ENCODE measurements at regions not wholly inside any gene's neighbourhood (a gene's known extent, or its start where the extent isn't known, plus 50 kb on each side); places are given as distances from the start of the nearest gene placed in this dataset.
"Not testable (repeated sequence)": the region's sequence is repeated elsewhere in the genome, so short reads cannot be mapped to it uniquely, and the experiment has no call there.

DNA sequence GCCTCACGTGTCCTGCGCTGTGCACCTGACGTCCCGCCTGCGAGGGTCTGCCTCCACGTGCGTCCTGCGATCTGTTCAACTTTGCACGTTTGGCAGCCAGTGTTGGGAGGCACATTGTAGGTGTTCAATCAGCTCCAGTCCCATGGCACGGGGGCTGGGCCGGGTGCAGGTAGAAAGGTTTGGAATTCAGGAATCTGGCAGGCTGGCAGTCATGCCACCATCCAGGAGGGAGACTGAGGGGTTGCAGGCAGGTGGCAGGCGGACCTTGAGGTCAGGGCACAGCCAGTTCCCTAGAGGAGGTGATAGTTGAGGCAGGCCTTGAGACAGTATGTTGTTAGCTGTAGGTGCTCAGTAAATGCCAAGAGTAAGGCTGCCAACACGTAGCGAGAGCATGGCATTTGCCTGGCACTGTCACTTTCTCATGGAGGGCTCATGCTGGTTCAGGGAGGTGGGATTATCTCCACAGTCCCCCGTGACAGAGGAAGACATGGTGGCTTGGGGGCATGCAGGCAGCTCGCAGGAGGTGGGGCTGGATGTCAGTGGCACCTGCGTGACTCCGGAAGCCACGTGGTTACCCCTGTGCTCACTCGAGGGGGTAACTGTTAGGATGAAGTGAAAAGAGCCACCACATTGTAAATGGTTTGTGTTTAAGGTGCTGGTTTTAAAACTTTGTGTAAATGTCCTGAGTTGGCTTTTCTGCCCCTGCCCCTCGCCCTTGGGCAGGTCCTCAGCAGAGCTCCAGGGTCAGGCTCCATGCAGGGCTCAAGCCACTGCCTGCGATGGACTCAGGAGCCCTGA is 111.8 kb upstream of the FRMD1 start:
- POLR2A ChIA-PET, result no interaction called here
- TF ChIP-seq, protein P1, sequence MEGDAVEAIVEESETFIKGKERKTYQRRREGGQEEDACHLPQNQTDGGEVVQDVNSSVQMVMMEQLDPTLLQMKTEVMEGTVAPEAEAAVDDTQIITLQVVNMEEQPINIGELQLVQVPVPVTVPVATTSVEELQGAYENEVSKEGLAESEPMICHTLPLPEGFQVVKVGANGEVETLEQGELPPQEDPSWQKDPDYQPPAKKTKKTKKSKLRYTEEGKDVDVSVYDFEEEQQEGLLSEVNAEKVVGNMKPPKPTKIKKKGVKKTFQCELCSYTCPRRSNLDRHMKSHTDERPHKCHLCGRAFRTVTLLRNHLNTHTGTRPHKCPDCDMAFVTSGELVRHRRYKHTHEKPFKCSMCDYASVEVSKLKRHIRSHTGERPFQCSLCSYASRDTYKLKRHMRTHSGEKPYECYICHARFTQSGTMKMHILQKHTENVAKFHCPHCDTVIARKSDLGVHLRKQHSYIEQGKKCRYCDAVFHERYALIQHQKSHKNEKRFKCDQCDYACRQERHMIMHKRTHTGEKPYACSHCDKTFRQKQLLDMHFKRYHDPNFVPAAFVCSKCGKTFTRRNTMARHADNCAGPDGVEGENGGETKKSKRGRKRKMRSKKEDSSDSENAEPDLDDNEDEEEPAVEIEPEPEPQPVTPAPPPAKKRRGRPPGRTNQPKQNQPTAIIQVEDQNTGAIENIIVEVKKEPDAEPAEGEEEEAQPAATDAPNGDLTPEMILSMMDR (IDR thresholded peaks at IDR 0.05; ENCODE audit: control extremely low read depth, extremely low read depth, low read depth, missing control alignments), result no peak
- no peak for DNase-seq (ENCODE audit: extremely low spot score)
- CTCF ChIA-PET, result no interaction called here

DNA sequence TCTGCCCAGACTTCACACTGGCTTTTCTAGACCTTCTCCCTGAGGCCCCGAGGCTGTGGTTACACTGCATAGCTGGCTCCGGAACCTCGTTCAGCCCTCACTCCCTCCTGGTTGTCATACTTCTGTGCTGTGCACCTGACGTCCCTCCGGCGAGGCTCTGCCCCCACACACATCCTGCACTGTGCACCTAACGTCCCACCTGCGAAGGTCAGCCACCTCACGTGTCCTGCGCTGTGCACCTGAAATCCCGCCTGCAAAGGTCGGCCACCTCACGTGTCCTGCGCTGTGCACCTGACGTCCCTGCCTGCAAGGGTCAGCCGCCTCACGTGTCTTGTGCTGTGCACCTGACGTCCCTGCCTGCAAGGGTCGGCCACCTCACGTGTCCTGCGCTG is 111.0 kb upstream of the FRMD1 start:
- DNase-seq (ENCODE audit: extremely low spot score), result no peak
- ChIA-PET CTCF (no interaction called here), POLR2A (no interaction called here)
- TF ChIP-seq, protein P1 (IDR thresholded peaks at IDR 0.05; ENCODE audit: control extremely low read depth, extremely low read depth, low read depth, missing control alignments), result no peak

DNA sequence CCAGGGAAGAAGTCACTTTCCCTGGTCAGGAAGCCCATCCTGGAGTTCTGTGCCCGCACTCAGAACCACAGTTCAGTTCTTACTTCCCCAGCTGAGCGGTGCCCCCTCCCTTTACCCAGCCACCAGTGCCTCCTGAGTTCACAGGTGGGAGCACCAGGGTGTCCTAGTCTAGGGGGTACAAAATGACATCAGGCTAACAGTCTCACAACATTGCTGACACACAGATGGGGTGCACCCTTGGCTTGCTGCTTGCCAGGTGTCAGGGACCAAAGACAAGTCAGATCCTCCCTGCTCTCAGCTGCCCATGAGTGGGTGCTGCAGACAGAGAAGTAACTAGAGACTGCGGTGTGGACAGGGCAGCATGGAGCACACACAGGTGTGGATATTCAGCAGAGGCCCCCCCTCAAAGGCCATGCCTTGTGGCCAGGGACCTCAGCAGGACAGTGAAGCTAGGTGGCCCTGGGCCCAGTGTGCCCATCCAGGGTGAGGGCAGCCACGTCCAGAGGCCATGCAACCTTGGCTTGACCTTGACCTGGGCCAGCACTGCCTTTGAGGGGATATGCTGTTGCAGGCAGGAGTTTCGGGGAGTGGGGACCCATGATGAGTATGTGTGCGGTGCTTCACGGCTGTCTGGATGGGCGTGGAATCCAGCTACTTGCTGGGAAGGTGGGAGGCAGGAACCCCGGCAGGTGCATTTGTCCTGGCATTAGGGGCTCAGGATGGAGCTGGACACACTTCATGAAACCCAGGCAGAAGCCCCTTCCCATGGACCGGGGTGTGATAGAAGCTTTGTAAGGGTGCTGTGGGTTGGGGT is 110.4 kb upstream of the FRMD1 start:
- TF ChIP-seq, protein P1 (IDR thresholded peaks at IDR 0.05; ENCODE audit: control extremely low read depth, extremely low read depth, low read depth, missing control alignments), result no peak

DNA sequence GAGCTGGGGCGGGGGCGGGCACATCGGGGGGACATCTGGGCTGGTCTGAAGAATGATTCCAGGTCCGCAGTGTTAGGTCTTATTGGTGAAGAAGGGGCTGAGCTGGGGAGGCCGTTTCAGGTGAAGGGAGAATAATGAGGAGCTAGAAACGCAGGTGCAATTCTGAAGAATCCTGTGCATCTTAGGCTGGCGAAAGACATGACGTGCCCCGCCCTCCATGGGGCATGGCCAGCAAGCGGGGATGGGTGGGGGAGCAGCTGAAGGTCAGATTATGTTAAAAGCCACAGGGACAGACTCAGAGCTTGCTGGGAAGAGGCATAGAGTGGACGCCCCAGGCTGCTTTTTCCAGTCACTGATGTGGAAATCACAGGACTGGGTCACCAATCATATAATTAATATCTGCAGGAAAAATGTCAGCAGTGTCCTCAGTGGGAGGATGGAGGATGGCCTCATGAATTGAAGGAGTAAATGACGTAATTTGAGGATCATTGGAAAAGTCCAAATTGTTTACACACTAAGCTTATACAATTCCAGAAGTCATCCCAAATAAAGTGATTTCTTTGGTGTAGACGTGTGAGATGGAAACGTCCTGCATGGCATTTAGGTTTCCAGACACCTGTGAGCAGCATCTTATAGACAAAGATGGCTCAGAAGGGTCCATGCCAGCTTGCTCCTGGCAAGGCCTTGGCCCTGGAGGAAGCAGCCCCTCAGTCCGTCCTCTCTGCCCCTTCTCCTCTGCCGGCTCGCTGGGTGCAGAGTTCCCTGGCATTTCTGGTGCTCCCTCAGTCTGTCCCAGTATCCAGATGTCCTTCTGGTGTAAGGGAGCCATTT is 109.6 kb upstream of the FRMD1 start:
- CTCF ChIA-PET, result interaction anchor here (1.0 kb wide), 1 partner anchor 16 kb away, joined by 3 read pairs; no protein-coding TSS in a partner anchor
- no peak for DNase-seq (ENCODE audit: extremely low spot score)
- TF ChIP-seq, protein P1 (IDR thresholded peaks at IDR 0.05; ENCODE audit: control extremely low read depth, extremely low read depth, low read depth, missing control alignments), result no peak
- POLR2A ChIA-PET, result no interaction called here

More for the DNA sequence above, 110.4 kb upstream of the FRMD1 start:
- ChIA-PET POLR2A (no interaction called here), CTCF (interaction anchor here (1.0 kb wide), 1 partner anchor 17 kb away, joined by 3 read pairs; no protein-coding TSS in a partner anchor)
- DNase-seq (ENCODE audit: extremely low spot score), result no peak

DNA sequence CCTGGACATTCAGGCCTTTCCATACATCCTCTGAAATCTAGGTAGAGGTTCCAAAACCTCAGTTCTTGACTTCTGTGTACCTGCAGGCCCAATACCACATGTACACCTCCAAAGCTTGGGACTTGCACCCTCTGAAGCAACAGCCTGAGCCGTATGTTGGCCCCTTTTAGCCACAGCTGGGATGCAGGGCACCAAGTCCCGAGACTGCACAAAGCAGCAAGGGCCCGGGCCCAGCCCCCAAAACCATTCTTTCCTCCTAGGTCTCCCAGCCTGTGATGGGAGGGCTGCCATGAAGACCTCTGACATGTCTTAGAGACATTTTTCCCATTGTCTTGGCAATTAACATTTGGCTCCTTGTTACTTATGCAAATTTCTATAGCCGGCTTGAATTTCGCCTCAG is 107.4 kb upstream of the FRMD1 start:
- TF ChIP-seq, protein P1 (IDR thresholded peaks at IDR 0.05; ENCODE audit: control extremely low read depth, extremely low read depth, low read depth, missing control alignments), result no peak
- ChIA-PET CTCF (no interaction called here), POLR2A (no interaction called here)
- no peak for DNase-seq (ENCODE audit: extremely low spot score)

DNA sequence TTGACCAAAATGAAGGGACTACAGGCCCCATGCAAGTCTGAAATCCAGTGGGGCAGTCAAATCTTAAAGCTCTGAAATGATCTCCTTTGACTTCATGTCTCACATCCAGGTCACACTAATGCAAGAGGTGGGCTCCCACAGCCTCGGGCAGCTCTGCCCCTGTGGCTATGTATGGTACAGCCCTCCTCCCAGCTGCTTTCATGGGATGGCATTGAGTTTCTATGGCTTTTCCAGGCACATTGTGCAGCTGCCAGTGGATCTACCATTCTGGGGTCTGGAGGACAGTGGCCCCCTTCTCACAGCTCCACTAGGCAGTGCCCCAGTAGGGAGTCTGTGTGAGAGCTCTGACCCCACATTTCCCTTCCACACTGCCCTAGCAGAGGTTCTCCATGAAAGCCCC is 107.0 kb upstream of the FRMD1 start:
- DNase-seq (ENCODE audit: extremely low spot score); POLR2A ChIA-PET; CTCF ChIA-PET: not testable (repeated sequence)

Measured in GM10248 (cell line).